Loucy (cell line): ENCODE measurements at regions not wholly inside any gene's neighbourhood (a gene's known extent, or its start where the extent isn't known, plus 50 kb on each side); places are given as distances from the start of the nearest gene placed in this dataset.

Experiments used
- H2AFZ ChIP-seq: fragments of 200-600 bp; sonication (generic); 2 replicates; pipeline ENCODE4 v1.6.0; 2016; ENCODE audit warnings: antibody characterized with exemption, mild to moderate bottlenecking, low read length, moderate library complexity
- H3F3A ChIP-seq: fragments of 200-600 bp; 2 replicates; pipeline ENCODE4 v1.6.0; 2016; ENCODE audit warnings: antibody characterized with exemption, low read depth, mild to moderate bottlenecking
- H3K27me3 ChIP-seq: fragments of 200-600 bp; sonication (generic); 2 replicates; pipeline ENCODE4 v1.6.1; 2014; ENCODE audit warnings: low read length, mild to moderate bottlenecking; ENCODE audit not compliant: insufficient read depth, poor library complexity, severe bottlenecking
- H3K36me3 ChIP-seq: fragments of 200-600 bp; sonication (generic); 2 replicates; pipeline ENCODE4 v1.6.1; 2016; ENCODE audit warnings: low read length; ENCODE audit not compliant: insufficient read depth
- H3K4me1 ChIP-seq: fragments of 200-600 bp; sonication (generic); 2 replicates; pipeline ENCODE4 v1.5.1; 2014; ENCODE audit warnings: low read length, mild to moderate bottlenecking; ENCODE audit not compliant: insufficient read depth, poor library complexity, severe bottlenecking
- H3K4me2 ChIP-seq: fragments of 200-600 bp; sonication (generic); 2 replicates; pipeline ENCODE4 v1.6.0; 2014; ENCODE audit warnings: antibody characterized with exemption, low read length, low read depth, mild to moderate bottlenecking; ENCODE audit not compliant: poor library complexity, severe bottlenecking
- H3K4me3 ChIP-seq: fragments of 200-600 bp; sonication (generic); 2 replicates; pipeline ENCODE4 v1.5.1; 2014; ENCODE audit warnings: low read length, mild to moderate bottlenecking, mixed read lengths; ENCODE audit not compliant: poor library complexity, severe bottlenecking
- H3K79me2 ChIP-seq: fragments of 200-600 bp; sonication (generic); 2 replicates; pipeline ENCODE4 v1.6.1; 2014; ENCODE audit warnings: low read length; ENCODE audit not compliant: insufficient read depth
- H3K9ac ChIP-seq: fragments of 200-600 bp; sonication (generic); 2 replicates; pipeline ENCODE4 v1.6.0; 2014; ENCODE audit warnings: mild to moderate bottlenecking, low read depth, low read length, moderate library complexity; ENCODE audit not compliant: poor library complexity, severe bottlenecking
- H3K9me2 ChIP-seq: fragments of 200-600 bp; sonication (generic); replicated peaks from 2 replicates; pipeline ENCODE4 v1.6.1; 2016; ENCODE audit warnings: low read depth, low read length, mixed read lengths
- H3K9me3 ChIP-seq: fragments of 200-600 bp; sonication (generic); 2 replicates; pipeline ENCODE4 v1.6.1; 2014; ENCODE audit warnings: mild to moderate bottlenecking, antibody characterized with exemption, low read length, low read depth; ENCODE audit not compliant: insufficient read depth
- H4K20me1 ChIP-seq: fragments of 200-600 bp; sonication (generic); 2 replicates; pipeline ENCODE4 v1.6.0; 2014; ENCODE audit warnings: antibody characterized with exemption, low read length, mild to moderate bottlenecking; ENCODE audit not compliant: insufficient read depth, poor library complexity, severe bottlenecking
- CTCF ChIP-seq: fragments of 200-600 bp; sonication (generic); conservative IDR thresholded peaks from 2 replicates; pipeline ENCODE4 v1.5.1; 2014; ENCODE audit warnings: mild to moderate bottlenecking, antibody characterized with exemption, low read length
- EZH2phosphoT487 ChIP-seq: fragments of 200-600 bp; IDR thresholded peaks from 2 replicates; pipeline ENCODE4 v1.6.1; 2018; ENCODE audit warnings: antibody characterized with exemption, mild to moderate bottlenecking, moderate library complexity, borderline replicate concordance

GRCh38 chr5:117496801-117497200 lies 922.2 kb upstream of the SEMA6A start:
- no peaks in the 10 kb centered on the region for H3K36me3 ChIP-seq
- no peaks in the 10 kb centered on the region for H3K79me2 ChIP-seq
- H3K9ac ChIP-seq: no peak overlapping the region
- no peak overlapping the region for H2AFZ ChIP-seq
- no peaks in the 10 kb centered on the region for H3K27me3 ChIP-seq
- TF ChIP-seq EZH2phosphoT487: no peak
- TF ChIP-seq CTCF: no peak
- H4K20me1 ChIP-seq: no peaks in the 10 kb centered on the region
- no peaks in the 10 kb centered on the region for H3K4me1 ChIP-seq
- no peaks in the 10 kb centered on the region for H3K9me2 ChIP-seq
- no peaks in the 10 kb centered on the region for H3F3A ChIP-seq
- no peak overlapping the region for H3K4me2 ChIP-seq
- no peaks in the 10 kb centered on the region for H3K9me3 ChIP-seq
- H3K4me3 ChIP-seq: no peak overlapping the region

- Histone ChIP-seq H3K9me3 (no peaks in the 10 kb centered on the region), H3K9ac (no peak overlapping the region), H3K27me3 (no peaks in the 10 kb centered on the region), H2AFZ (no peak overlapping the region), H3K4me1 (no peaks in the 10 kb centered on the region), H3K4me3 (no peak overlapping the region), H3K36me3 (no peaks in the 10 kb centered on the region), H3K9me2 (no peaks in the 10 kb centered on the region), H3F3A (no peaks in the 10 kb centered on the region), H3K79me2 (no peaks in the 10 kb centered on the region), H3K4me2 (no peak overlapping the region), H4K20me1 (no peaks in the 10 kb centered on the region)
- TF ChIP-seq EZH2phosphoT487 (no peak), CTCF (no peak)
Observed at GRCh38 chr5:117494188-117494587, 919.6 kb upstream of the SEMA6A start.

GRCh38 chr5:117488976-117489500 lies 914.4 kb upstream of the SEMA6A start:
- Histone ChIP-seq H2AFZ (no peak overlapping the region), H3K9ac (no peak overlapping the region), H4K20me1 (no peaks in the 10 kb centered on the region), H3K9me2 (no peaks in the 10 kb centered on the region), H3K4me3 (no peak overlapping the region), H3K4me2 (no peak overlapping the region), H3K4me1 (no peaks in the 10 kb centered on the region), H3K27me3 (no peaks in the 10 kb centered on the region), H3F3A (no peaks in the 10 kb centered on the region), H3K9me3 (no peaks in the 10 kb centered on the region), H3K36me3 (no peaks in the 10 kb centered on the region), H3K79me2 (no peaks in the 10 kb centered on the region)
- TF ChIP-seq EZH2phosphoT487: no peak

GRCh38 chr5:117487556-117487955 lies 912.9 kb upstream of the SEMA6A start:
- Histone ChIP-seq H3K36me3 (no peaks in the 10 kb centered on the region), H3K9ac (no peak overlapping the region), H3K4me1 (no peaks in the 10 kb centered on the region), H3K27me3 (no peaks in the 10 kb centered on the region), H3K79me2 (no peaks in the 10 kb centered on the region), H3K4me3 (no peak overlapping the region), H4K20me1 (no peaks in the 10 kb centered on the region), H2AFZ (no peak overlapping the region), H3K4me2 (no peak overlapping the region), H3K9me3 (no peaks in the 10 kb centered on the region), H3K9me2 (no peaks in the 10 kb centered on the region), H3F3A (no peaks in the 10 kb centered on the region)
- TF ChIP-seq CTCF (no peak), EZH2phosphoT487 (no peak)
